ENCODE measurements at regions not wholly inside any gene's neighbourhood (a gene's known extent, or its start where the extent isn't known, plus 50 kb on each side); places are given as distances from the start of the nearest gene placed in this dataset.

GRCh38 chr1:36675931-36676562 lies 193.3 kb upstream of the CSF3R start:
- DNase-seq (ENCODE audit: extremely low spot score) = no peak
- TF ChIP-seq TARDBP (IDR thresholded peaks at IDR 0.05) = no peak
- no peak for TF ChIP-seq L3MBTL2 (conservative IDR thresholded peaks at IDR 0.05)
- TF ChIP-seq FOXA1 (IDR thresholded peaks at IDR 0.05) = no peak
- no peak for TF ChIP-seq FOXK2 (IDR thresholded peaks at IDR 0.05)
- TF ChIP-seq PKNOX1 (IDR thresholded peaks at IDR 0.05) = no peak
- no peak for TF ChIP-seq LEF1 (IDR thresholded peaks at IDR 0.05; ENCODE audit: borderline replicate concordance)
- TF ChIP-seq BHLHE40 (IDR thresholded peaks at IDR 0.05; ENCODE audit: borderline replicate concordance) = no peak
- no peak for TF ChIP-seq SP1 (IDR thresholded peaks at IDR 0.05)
- TF ChIP-seq CTBP1 (IDR thresholded peaks at IDR 0.05; ENCODE audit: borderline replicate concordance) = no peak
- no peak for TF ChIP-seq ZNF384 (IDR thresholded peaks at IDR 0.05)
- TF ChIP-seq NFRKB (IDR thresholded peaks at IDR 0.05) = no peak
- TF ChIP-seq ARNT (IDR thresholded peaks at IDR 0.05) = no peak
- TF ChIP-seq ELF4 (IDR thresholded peaks at IDR 0.05) = no peak
- TF ChIP-seq SUZ12 (IDR thresholded peaks at IDR 0.05) = no peak
- no peak for TF ChIP-seq FOXM1 (IDR thresholded peaks at IDR 0.05; ENCODE audit: borderline replicate concordance)
- ChIA-PET CTCF (interaction anchor here (1.1 kb wide), 1 partner anchor 100 kb away, joined by 4 read pairs; no protein-coding TSS in a partner anchor), POLR2A (no interaction called here)

GRCh38 chr1:36675106-36675505 lies 192.4 kb upstream of the CSF3R start:
- CTCF ChIA-PET = interaction anchor here (1.1 kb wide), 1 partner anchor 99 kb away, joined by 4 read pairs; no protein-coding TSS in a partner anchor
- DNase-seq (ENCODE audit: extremely low spot score) = no peak
- TF ChIP-seq BHLHE40 (IDR thresholded peaks at IDR 0.05; ENCODE audit: borderline replicate concordance) = no peak
- TF ChIP-seq TARDBP (IDR thresholded peaks at IDR 0.05) = no peak
- TF ChIP-seq CTBP1 (IDR thresholded peaks at IDR 0.05; ENCODE audit: borderline replicate concordance) = no peak
- no peak for TF ChIP-seq FOXM1 (IDR thresholded peaks at IDR 0.05; ENCODE audit: borderline replicate concordance)
- no peak for TF ChIP-seq NFRKB (IDR thresholded peaks at IDR 0.05)
- no peak for TF ChIP-seq ZNF384 (IDR thresholded peaks at IDR 0.05)
- TF ChIP-seq FOXA1 (IDR thresholded peaks at IDR 0.05) = no peak
- no peak for TF ChIP-seq SP1 (IDR thresholded peaks at IDR 0.05)
- no peak for TF ChIP-seq LEF1 (IDR thresholded peaks at IDR 0.05; ENCODE audit: borderline replicate concordance)
- no peak for TF ChIP-seq L3MBTL2 (conservative IDR thresholded peaks at IDR 0.05)
- no peak for TF ChIP-seq ARNT (IDR thresholded peaks at IDR 0.05)
- TF ChIP-seq FOXK2 (IDR thresholded peaks at IDR 0.05) = no peak
- TF ChIP-seq SUZ12 (IDR thresholded peaks at IDR 0.05) = no peak
- no peak for TF ChIP-seq HDGF (IDR thresholded peaks at IDR 0.05; ENCODE audit: borderline replicate concordance)
- no peak for TF ChIP-seq PKNOX1 (IDR thresholded peaks at IDR 0.05)
- no peak for TF ChIP-seq ELF4 (IDR thresholded peaks at IDR 0.05)
- POLR2A ChIA-PET = no interaction called here

GRCh38 chr1:36673202-36673601 lies 190.5 kb upstream of the CSF3R start:
- DNase-seq (ENCODE audit: extremely low spot score) = no peak
- POLR2A ChIA-PET = no interaction called here
- no peak for TF ChIP-seq CTBP1 (IDR thresholded peaks at IDR 0.05; ENCODE audit: borderline replicate concordance)
- TF ChIP-seq TARDBP (IDR thresholded peaks at IDR 0.05) = no peak
- no peak for TF ChIP-seq ELF4 (IDR thresholded peaks at IDR 0.05)
- TF ChIP-seq LEF1 (IDR thresholded peaks at IDR 0.05; ENCODE audit: borderline replicate concordance) = no peak
- no peak for TF ChIP-seq ARNT (IDR thresholded peaks at IDR 0.05)
- no peak for TF ChIP-seq ZNF384 (IDR thresholded peaks at IDR 0.05)
- TF ChIP-seq L3MBTL2 (conservative IDR thresholded peaks at IDR 0.05) = no peak
- TF ChIP-seq HDGF (IDR thresholded peaks at IDR 0.05; ENCODE audit: borderline replicate concordance) = no peak
- TF ChIP-seq FOXM1 (IDR thresholded peaks at IDR 0.05; ENCODE audit: borderline replicate concordance) = no peak
- no peak for TF ChIP-seq BHLHE40 (IDR thresholded peaks at IDR 0.05; ENCODE audit: borderline replicate concordance)
- no peak for TF ChIP-seq FOXK2 (IDR thresholded peaks at IDR 0.05)
- TF ChIP-seq PKNOX1 (IDR thresholded peaks at IDR 0.05) = no peak
- TF ChIP-seq FOXA1 (IDR thresholded peaks at IDR 0.05) = no peak
- no peak for TF ChIP-seq NFRKB (IDR thresholded peaks at IDR 0.05)
- TF ChIP-seq SP1 (IDR thresholded peaks at IDR 0.05) = no peak
- TF ChIP-seq SUZ12 (IDR thresholded peaks at IDR 0.05) = no peak
- CTCF ChIA-PET = interaction anchor here (0.8 kb wide), 1 partner anchor 97 kb away, joined by 4 read pairs; no protein-coding TSS in a partner anchor

- ChIA-PET POLR2A (interaction anchor here (0.9 kb wide), 1 partner anchor 23 kb away, joined by 4 read pairs; no protein-coding TSS in a partner anchor), CTCF (no interaction called here)
- TF ChIP-seq L3MBTL2 (conservative IDR thresholded peaks at IDR 0.05) = no peak
- TF ChIP-seq ZNF384 (IDR thresholded peaks at IDR 0.05) = no peak
- no peak for TF ChIP-seq FOXM1 (IDR thresholded peaks at IDR 0.05; ENCODE audit: borderline replicate concordance)
- TF ChIP-seq BHLHE40 (IDR thresholded peaks at IDR 0.05; ENCODE audit: borderline replicate concordance) = no peak
- no peak for TF ChIP-seq PKNOX1 (IDR thresholded peaks at IDR 0.05)
- TF ChIP-seq LEF1 (IDR thresholded peaks at IDR 0.05; ENCODE audit: borderline replicate concordance) = no peak
- TF ChIP-seq TARDBP (IDR thresholded peaks at IDR 0.05) = no peak
- TF ChIP-seq CTBP1 (IDR thresholded peaks at IDR 0.05; ENCODE audit: borderline replicate concordance) = no peak
- no peak for TF ChIP-seq ARNT (IDR thresholded peaks at IDR 0.05)
- no peak for TF ChIP-seq HDGF (IDR thresholded peaks at IDR 0.05; ENCODE audit: borderline replicate concordance)
- no peak for TF ChIP-seq FOXA1 (IDR thresholded peaks at IDR 0.05)
- no peak for DNase-seq (ENCODE audit: extremely low spot score)
Measured at GRCh38 chr1:36669262-36669661, 186.5 kb upstream of the CSF3R start.

- ChIA-PET CTCF (no interaction called here), POLR2A (no interaction called here)
- TF ChIP-seq SP1 (IDR thresholded peaks at IDR 0.05) (no peak), ARNT (IDR thresholded peaks at IDR 0.05) (no peak), TARDBP (IDR thresholded peaks at IDR 0.05) (no peak), PKNOX1 (IDR thresholded peaks at IDR 0.05) (no peak), BHLHE40 (IDR thresholded peaks at IDR 0.05; ENCODE audit: borderline replicate concordance) (no peak), L3MBTL2 (conservative IDR thresholded peaks at IDR 0.05) (no peak), LEF1 (IDR thresholded peaks at IDR 0.05; ENCODE audit: borderline replicate concordance) (no peak), ZNF384 (IDR thresholded peaks at IDR 0.05) (no peak), HDGF (IDR thresholded peaks at IDR 0.05; ENCODE audit: borderline replicate concordance) (no peak), FOXM1 (IDR thresholded peaks at IDR 0.05; ENCODE audit: borderline replicate concordance) (no peak), ELF4 (IDR thresholded peaks at IDR 0.05) (no peak), FOXK2 (IDR thresholded peaks at IDR 0.05) (no peak), NFRKB (IDR thresholded peaks at IDR 0.05) (no peak), SUZ12 (IDR thresholded peaks at IDR 0.05) (no peak), FOXA1 (IDR thresholded peaks at IDR 0.05) (no peak)
- DNase-seq (ENCODE audit: extremely low spot score) = no peak
Measured at GRCh38 chr1:36667836-36668235, 185.1 kb upstream of the CSF3R start.
